ENCODE measurements at regions not wholly inside any gene's neighbourhood (a gene's known extent, or its start where the extent isn't known, plus 50 kb on each side); places are given as distances from the start of the nearest gene placed in this dataset.
A peak's percentile ranks its signal among the peaks of the same experiment; 100 is the strongest.
"Not testable (repeated sequence)": the region's sequence is repeated elsewhere in the genome, so short reads cannot be mapped to it uniquely, and the experiment has no call there.

DNA sequence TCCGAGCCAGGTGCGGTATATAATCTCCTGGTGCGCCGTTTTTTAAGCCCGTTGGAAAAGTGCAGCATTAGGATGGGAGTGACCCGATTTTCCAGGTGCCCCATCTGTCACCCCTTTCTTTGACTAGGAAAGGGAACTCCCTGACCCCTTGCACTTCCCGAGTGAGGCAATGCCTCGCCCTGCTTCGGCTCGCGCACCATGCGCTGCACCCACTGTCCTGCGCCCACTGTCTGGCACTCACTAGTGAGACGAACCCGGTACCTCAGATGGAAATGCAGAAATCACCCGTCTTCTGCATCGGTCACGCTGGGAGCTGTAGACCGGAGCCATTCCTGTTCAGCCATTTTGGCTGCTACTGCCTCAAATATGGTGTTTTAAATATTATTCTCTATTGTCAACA is 198.0 kb downstream of the MEIS1 start:
- DNase-seq, result not testable (repeated sequence)

DNA sequence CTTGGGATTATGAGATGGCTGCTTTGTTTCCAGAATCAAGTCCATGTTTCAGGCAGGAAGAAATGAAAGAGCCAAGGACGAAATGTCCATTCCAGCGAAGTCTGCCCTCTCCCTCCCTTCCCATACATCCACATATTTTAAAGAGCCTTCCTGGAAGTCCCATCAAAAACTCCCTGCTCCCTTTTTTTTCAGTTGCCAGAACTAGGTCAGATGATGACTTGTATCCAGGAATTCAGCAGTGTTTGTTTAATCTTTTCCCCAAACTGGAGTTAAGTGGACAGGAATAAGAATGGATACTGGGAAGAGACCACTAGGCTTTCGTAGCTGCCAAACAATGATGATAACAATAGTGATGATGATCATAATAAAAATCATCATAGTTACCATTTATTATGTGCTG is 198.7 kb downstream of the MEIS1 start:
- DNase-seq, result no peak

GRCh38 chr2:66634784-66635183 is 199.9 kb downstream of the MEIS1 start:
- no peak for DNase-seq

DNA sequence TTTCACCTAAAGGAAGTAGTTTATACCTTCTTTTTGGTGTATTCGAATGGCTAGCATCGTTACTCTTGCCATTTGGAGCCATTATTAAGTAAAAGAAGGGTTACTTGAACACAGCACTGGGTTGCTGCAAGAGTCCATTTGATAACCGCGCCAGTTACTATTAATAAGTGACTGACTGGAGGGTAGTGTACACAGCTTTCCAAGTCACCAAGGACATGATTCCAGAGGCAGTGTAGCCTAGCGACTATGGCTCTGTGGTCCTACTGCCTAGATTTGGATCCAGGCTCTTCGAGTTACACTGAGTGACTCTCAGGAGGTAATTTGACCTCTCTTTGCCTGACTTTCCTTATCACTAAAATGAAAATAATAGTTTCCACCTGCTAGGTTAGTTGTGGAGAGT is 206.8 kb downstream of the MEIS1 start:
- no peak for DNase-seq

- DNase-seq, result not testable (repeated sequence)
These were observed 213.2 kb downstream of the MEIS1 start for GRCh38 chr2:66648081-66648480.

- peak; percentile 4 for DNase-seq
These were observed 214.1 kb downstream of the MEIS1 start for GRCh38 chr2:66649006-66649405.

DNA sequence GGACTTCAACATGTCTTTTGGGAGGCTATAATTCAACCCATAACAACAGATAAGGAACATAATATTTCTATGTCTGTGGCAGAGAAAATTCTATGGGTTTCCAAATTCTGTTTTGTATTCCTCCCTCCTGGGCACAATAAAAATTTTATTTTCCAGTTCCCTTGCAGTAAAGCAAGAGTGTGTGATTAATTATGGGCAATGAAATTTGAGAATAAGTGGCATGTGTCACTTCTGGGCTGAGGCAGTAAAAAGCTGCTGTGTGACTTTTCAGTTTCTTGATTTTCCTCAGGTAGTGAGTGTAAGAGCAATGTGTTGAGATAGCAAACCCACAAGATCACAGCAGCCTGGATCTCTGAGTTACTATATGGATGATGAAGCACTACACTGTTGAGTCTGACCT is 216.4 kb downstream of the MEIS1 start:
- no peak for DNase-seq

DNA sequence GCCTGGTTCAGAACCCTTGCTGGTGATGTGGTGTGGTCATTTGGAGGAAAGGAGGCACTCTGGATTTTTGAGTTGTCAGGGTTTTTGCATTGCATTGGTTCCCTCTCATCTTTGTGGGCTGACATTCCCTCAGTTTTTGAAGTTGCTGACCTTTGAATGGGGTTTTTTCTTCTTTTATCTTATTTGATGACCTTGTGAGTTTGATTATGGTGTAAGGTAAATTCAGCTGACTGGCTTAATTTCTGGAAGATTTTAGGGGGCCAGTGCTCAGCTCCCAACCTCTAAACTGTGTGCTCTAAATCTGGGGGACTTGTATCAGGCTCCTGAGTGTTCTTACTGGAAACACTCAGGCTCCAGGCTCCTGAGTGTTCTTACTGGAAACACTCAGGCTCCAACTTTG is 225.9 kb downstream of the MEIS1 start:
- DNase-seq, result no peak

- no peak for DNase-seq
These were observed 226.6 kb downstream of the MEIS1 start for GRCh38 chr2:66661253-66662173.

DNA sequence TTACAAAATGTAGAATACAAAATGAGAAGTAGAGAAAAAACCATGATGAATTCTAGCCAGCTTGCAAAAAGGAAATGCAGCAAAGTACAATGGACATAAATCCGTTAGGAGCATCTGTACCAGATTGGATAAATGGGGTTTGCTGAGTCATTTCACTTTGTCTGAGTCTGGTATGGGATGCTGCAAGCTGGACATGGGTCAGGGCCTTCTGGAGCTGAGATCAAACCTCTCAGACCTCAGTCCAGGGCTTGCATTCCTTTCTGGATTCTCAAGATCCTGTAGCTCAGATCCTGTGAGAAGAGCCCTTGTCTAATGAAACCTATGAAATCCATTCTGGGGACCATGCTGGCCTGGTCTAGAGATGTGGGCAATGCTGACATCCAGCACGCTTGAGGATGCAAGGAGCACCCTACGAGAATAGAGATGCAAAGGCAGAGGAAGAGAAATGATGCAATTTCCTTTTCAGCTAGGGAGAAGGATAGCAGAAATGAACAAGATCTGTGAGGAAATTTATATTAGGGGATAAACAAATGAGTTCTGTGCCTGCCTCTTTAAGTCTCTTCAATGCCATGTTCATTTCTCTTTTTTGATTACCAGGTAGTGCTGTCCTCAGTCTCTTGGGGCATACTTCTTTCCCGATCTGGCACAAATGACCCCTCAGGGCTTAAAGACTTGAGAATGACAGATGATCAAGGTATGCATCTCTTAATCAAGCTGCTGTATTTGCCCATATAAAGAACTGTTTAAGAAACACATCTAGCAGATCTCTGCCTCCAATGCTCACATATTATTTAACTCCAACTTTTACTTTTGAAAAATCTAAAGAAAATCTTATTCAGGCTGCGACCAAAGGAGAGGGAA is 230.4 kb downstream of the MEIS1 start:
- DNase-seq, result peak; percentile 23

DNA sequence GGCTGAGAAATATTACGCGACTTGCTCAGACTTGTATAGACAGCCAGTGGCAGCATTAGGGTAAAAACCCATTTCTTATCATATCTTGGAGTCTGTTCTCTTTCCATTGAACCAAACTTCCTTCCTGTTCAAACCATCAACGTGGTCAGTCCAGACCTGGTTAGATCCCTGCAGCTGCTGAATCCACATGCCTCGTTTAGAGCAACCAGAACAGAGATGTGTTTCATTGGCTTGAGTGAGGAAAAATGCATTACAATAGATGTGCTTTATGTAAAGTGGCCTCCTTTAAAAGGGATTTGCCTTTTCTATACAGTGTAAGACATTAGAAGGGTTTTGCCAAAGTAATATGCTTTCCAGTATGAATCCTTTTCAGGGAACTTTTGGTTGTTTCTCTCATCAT is 232.4 kb downstream of the MEIS1 start:
- DNase-seq, result no peak

- no peak for DNase-seq
These were observed 238.4 kb downstream of the MEIS1 start for GRCh38 chr2:66673286-66673685.

GRCh38 chr2:66674087-66674486 is 239.2 kb downstream of the MEIS1 start:
- no peak for DNase-seq

- no peak for DNase-seq
These were observed 240.7 kb downstream of the MEIS1 start for GRCh38 chr2:66675591-66675990.

DNA sequence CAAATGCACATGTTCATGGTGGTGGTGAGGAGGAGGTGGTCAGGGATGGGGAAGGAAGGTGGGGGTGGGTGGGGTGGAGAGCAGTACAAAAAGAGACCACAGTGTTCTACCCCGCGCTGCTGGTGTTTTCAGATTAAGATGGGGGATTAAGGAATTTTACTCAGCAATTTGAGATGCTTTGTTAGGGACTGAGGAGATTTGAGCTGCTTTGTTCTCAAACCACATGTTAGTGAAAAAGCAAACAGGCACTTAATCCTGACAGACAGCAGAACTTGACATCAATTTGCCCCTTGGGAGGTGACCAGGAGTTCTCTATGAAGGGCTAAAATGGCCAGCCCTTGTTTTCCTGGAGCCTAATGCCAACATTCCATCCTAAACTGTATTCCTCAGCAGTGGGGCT is 244.5 kb downstream of the MEIS1 start:
- DNase-seq, result peak; percentile 22

- no peak for DNase-seq
These were observed 247.6 kb downstream of the MEIS1 start for GRCh38 chr2:66682476-66682875.

DNA sequence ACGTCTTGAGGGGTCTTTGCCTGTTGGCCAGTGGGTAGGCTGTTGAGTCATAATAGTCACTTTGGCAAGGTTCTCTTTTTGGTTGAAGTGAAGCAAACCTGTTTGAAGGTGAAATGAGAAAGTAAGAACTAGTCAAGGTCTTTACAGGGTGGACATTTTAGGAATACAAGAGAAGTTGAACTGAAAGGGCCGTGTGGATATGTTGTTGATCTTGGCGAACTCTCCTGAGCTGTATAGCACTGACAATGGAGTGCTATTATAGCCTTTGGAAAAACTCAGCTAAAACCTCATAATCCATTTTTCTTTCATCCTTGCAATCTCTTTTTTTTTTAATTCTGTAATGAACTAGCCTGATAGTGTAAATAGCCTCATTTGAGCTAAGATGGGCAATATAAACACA is 248.1 kb downstream of the MEIS1 start:
- no peak for DNase-seq

GRCh38 chr2:66683599-66683998 is 248.7 kb downstream of the MEIS1 start:
- DNase-seq, result no peak

GRCh38 chr2:66684289-66684688 is 249.4 kb downstream of the MEIS1 start:
- no peak for DNase-seq

GRCh38 chr2:66686755-66687154 is 251.8 kb downstream of the MEIS1 start:
- peak; percentile 77 for DNase-seq

GRCh38 chr2:66688951-66689350 is 254.0 kb downstream of the MEIS1 start:
- DNase-seq, result peak; percentile 25

DNA sequence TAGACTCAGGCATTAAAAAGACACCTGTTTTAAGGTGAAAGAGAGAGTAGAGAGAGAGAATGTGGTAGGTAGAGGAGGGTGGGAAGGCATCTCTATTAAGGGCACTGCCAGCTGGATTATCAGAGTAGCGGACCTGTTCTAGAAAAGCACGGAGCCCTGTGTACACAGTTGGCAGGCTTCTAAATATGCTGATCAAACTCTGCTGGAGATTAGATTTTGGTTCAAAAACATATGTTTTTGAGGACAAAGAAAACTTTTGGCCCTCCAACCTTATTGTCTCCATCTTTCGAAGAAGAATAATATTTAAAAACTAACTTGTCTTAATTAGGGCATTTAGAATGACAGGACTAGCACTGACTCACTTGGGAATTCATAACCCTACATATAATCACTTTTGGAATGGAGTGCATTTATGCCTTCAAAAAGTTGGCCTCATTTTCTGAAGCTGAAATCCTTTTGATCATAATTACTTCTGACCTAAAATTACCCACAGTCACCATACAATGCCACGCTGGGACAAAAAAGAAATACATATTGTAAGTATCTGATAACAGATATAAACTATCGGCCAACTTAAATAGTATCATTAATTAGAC is 254.6 kb downstream of the MEIS1 start:
- no peak for DNase-seq
